Testis (tissue), 2 donors: ENCODE measurements at regions not wholly inside any gene's neighbourhood (a gene's known extent, or its start where the extent isn't known, plus 50 kb on each side); places are given as distances from the start of the nearest gene placed in this dataset.

Experiments used
- POLR2A ChIP-seq: fragments of 450-650 bp; IDR thresholded peaks from one replicate; pipeline ENCODE4 v1.6.1; 2017; ENCODE audit warnings: antibody characterized with exemption, mild to moderate bottlenecking, moderate library complexity
- TF ChIP-seq, protein P1 (sequence below), 3 experiments: fragments of 450-650 bp in 2 of 3; fragments of 200-600 bp in 1 of 3; sonication (generic) in 1 of 3; IDR thresholded peaks; one replicate each; pipeline ENCODE4 v1.5.1; 2016 to 2019; ENCODE audit warnings: antibody characterized with exemption in 3 of 3, mild to moderate bottlenecking in 2 of 3, moderate library complexity in 1 of 3

DNA sequence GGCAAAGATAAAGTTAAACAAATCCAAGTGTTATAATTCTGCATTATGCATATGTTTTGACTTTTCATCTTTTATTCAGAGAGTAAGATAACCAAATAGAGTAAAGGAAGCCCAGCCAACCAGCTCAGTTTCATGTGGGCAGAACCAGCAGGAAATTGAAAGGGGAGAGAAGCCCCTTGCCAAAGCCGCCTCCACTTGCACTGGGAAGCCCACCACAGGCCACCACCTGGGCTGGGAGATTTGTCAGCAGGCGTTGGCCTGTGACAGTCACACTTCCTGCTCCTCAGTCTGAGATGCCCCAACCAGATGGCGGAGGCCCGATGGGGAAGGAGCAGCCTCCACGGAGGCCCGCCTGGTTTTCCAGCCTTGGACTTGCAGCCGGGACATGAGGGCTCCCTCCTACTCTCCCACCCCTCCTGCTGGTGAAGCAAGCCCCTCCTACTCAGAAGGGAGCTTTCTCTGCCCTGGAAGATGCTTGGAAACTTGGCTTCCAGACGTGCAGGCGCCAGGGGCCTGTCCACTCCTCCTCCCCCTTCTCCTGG, 166.8 kb upstream of the SULF2 start:
- TF ChIP-seq, protein P1, sequence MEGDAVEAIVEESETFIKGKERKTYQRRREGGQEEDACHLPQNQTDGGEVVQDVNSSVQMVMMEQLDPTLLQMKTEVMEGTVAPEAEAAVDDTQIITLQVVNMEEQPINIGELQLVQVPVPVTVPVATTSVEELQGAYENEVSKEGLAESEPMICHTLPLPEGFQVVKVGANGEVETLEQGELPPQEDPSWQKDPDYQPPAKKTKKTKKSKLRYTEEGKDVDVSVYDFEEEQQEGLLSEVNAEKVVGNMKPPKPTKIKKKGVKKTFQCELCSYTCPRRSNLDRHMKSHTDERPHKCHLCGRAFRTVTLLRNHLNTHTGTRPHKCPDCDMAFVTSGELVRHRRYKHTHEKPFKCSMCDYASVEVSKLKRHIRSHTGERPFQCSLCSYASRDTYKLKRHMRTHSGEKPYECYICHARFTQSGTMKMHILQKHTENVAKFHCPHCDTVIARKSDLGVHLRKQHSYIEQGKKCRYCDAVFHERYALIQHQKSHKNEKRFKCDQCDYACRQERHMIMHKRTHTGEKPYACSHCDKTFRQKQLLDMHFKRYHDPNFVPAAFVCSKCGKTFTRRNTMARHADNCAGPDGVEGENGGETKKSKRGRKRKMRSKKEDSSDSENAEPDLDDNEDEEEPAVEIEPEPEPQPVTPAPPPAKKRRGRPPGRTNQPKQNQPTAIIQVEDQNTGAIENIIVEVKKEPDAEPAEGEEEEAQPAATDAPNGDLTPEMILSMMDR (IDR thresholded peaks at IDR 0.05) = no peak
- TF ChIP-seq POLR2A = no peak
